GM23338 (cell line): ENCODE measurements at regions not wholly inside any gene's neighbourhood (a gene's known extent, or its start where the extent isn't known, plus 50 kb on each side); places are given as distances from the start of the nearest gene placed in this dataset.

ENCODE experiments used
- CREB1 ChIP-seq: fragments of 250-450 bp; sonication (Bioruptor Pico); IDR thresholded peaks from 2 replicates; pipeline ENCODE4 v1.5.0; 2020; ENCODE audit warnings: low read depth, mild to moderate bottlenecking, moderate library complexity
- EZH2 ChIP-seq: fragments of 200-600 bp; sonication (generic); IDR thresholded peaks from one replicate; pipeline ENCODE4 v1.8.0; 2017; ENCODE audit warnings: antibody characterized with exemption, mild to moderate bottlenecking, low read depth; ENCODE audit not compliant: unreplicated experiment
- POLR2AphosphoS5 ChIP-seq: IDR thresholded peaks from 2 replicates; pipeline ENCODE4 v1.6.1; 2016; ENCODE audit warnings: antibody characterized with exemption, low read depth
- ZNF331 ChIP-seq: fragments of 250-450 bp; sonication (Bioruptor Pico); IDR thresholded peaks from 2 replicates; pipeline ENCODE4 v1.5.0; 2020; ENCODE audit warnings: low read depth, mild to moderate bottlenecking, moderate library complexity
- TF ChIP-seq, protein P1 (sequence below), 2 experiments: fragments of 200-600 bp in 1 of 2; sonication (generic) in 1 of 2; conservative IDR thresholded peaks; 2 replicates each; pipeline versions ENCODE4 v1.5.1 to v1.6.1; 2016 to 2017; ENCODE audit warnings: antibody characterized with exemption in 2 of 2, low read depth in 2 of 2, mild to moderate bottlenecking in 2 of 2, moderate library complexity in 1 of 2
- TF ChIP-seq, protein P2 (sequence below): IDR thresholded peaks from one replicate; pipeline ENCODE4 v1.6.1; 2018; ENCODE audit warnings: antibody characterized with exemption; ENCODE audit not compliant: unreplicated experiment

DNA sequence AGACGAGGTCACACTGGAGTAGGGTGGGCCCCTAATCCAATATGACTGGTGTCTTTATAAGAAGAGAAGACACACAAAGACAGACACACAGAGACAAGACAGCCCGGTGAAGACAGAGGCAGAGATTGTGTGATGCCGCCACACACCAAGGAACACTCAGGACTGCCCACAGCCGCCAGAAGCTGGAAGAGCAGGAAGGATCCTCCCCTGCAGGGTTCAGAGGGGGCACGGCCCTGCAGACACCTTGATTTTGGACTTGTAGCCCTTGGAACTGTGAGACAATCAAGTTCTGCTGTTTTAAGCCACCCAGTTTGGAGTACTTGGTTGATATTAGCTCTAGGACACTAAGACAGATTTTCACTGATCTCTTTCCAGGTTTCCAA is 72.1 kb upstream of the NANOS1 start:
- TF ChIP-seq, protein P1, sequence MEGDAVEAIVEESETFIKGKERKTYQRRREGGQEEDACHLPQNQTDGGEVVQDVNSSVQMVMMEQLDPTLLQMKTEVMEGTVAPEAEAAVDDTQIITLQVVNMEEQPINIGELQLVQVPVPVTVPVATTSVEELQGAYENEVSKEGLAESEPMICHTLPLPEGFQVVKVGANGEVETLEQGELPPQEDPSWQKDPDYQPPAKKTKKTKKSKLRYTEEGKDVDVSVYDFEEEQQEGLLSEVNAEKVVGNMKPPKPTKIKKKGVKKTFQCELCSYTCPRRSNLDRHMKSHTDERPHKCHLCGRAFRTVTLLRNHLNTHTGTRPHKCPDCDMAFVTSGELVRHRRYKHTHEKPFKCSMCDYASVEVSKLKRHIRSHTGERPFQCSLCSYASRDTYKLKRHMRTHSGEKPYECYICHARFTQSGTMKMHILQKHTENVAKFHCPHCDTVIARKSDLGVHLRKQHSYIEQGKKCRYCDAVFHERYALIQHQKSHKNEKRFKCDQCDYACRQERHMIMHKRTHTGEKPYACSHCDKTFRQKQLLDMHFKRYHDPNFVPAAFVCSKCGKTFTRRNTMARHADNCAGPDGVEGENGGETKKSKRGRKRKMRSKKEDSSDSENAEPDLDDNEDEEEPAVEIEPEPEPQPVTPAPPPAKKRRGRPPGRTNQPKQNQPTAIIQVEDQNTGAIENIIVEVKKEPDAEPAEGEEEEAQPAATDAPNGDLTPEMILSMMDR (conservative IDR thresholded peaks at IDR 0.05; ENCODE audit: low read depth in 2 of 2) = no peak
- TF ChIP-seq ZNF331 (CRISPR knock-in tag) = no peak
- no peak for TF ChIP-seq POLR2AphosphoS5
- TF ChIP-seq EZH2 = no peak
- no peak for TF ChIP-seq CREB1
- TF ChIP-seq, protein P2, sequence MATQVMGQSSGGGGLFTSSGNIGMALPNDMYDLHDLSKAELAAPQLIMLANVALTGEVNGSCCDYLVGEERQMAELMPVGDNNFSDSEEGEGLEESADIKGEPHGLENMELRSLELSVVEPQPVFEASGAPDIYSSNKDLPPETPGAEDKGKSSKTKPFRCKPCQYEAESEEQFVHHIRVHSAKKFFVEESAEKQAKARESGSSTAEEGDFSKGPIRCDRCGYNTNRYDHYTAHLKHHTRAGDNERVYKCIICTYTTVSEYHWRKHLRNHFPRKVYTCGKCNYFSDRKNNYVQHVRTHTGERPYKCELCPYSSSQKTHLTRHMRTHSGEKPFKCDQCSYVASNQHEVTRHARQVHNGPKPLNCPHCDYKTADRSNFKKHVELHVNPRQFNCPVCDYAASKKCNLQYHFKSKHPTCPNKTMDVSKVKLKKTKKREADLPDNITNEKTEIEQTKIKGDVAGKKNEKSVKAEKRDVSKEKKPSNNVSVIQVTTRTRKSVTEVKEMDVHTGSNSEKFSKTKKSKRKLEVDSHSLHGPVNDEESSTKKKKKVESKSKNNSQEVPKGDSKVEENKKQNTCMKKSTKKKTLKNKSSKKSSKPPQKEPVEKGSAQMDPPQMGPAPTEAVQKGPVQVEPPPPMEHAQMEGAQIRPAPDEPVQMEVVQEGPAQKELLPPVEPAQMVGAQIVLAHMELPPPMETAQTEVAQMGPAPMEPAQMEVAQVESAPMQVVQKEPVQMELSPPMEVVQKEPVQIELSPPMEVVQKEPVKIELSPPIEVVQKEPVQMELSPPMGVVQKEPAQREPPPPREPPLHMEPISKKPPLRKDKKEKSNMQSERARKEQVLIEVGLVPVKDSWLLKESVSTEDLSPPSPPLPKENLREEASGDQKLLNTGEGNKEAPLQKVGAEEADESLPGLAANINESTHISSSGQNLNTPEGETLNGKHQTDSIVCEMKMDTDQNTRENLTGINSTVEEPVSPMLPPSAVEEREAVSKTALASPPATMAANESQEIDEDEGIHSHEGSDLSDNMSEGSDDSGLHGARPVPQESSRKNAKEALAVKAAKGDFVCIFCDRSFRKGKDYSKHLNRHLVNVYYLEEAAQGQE = no peak
